ENCODE measurements at regions not wholly inside any gene's neighbourhood (a gene's known extent, or its start where the extent isn't known, plus 50 kb on each side); places are given as distances from the start of the nearest gene placed in this dataset.

DNA sequence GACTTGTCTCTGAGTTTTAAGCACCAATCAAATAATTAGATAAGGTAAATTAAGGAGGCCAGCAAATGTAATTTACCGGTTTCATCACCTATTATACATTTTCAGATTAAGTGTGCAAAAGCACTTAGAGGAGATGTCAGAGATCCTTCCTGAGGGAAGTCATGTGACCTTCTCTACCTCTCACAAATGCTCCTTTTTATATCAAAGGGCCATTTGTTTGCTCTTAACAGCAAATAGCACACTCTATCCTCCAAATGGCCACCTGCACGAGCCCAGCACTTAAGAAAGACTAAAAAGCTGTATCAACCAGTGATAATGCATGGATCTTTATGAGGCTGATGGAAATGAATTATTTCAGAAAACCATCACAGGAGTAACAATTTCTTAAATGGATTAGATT lies 149.4 kb downstream of the ELOVL4 start:
- TF ChIP-seq EP300 (IDR thresholded peaks at IDR 0.05; ENCODE audit: borderline replicate concordance) (no peak), YY1 (IDR thresholded peaks at IDR 0.05; ENCODE audit: low read depth) (no peak), CEBPB (IDR thresholded peaks at IDR 0.05) (no peak)
- TF ChIP-seq, protein P1, sequence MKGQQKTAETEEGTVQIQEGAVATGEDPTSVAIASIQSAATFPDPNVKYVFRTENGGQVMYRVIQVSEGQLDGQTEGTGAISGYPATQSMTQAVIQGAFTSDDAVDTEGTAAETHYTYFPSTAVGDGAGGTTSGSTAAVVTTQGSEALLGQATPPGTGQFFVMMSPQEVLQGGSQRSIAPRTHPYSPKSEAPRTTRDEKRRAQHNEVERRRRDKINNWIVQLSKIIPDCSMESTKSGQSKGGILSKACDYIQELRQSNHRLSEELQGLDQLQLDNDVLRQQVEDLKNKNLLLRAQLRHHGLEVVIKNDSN (IDR thresholded peaks at IDR 0.05), result no peak
- TF ChIP-seq, protein P2, sequence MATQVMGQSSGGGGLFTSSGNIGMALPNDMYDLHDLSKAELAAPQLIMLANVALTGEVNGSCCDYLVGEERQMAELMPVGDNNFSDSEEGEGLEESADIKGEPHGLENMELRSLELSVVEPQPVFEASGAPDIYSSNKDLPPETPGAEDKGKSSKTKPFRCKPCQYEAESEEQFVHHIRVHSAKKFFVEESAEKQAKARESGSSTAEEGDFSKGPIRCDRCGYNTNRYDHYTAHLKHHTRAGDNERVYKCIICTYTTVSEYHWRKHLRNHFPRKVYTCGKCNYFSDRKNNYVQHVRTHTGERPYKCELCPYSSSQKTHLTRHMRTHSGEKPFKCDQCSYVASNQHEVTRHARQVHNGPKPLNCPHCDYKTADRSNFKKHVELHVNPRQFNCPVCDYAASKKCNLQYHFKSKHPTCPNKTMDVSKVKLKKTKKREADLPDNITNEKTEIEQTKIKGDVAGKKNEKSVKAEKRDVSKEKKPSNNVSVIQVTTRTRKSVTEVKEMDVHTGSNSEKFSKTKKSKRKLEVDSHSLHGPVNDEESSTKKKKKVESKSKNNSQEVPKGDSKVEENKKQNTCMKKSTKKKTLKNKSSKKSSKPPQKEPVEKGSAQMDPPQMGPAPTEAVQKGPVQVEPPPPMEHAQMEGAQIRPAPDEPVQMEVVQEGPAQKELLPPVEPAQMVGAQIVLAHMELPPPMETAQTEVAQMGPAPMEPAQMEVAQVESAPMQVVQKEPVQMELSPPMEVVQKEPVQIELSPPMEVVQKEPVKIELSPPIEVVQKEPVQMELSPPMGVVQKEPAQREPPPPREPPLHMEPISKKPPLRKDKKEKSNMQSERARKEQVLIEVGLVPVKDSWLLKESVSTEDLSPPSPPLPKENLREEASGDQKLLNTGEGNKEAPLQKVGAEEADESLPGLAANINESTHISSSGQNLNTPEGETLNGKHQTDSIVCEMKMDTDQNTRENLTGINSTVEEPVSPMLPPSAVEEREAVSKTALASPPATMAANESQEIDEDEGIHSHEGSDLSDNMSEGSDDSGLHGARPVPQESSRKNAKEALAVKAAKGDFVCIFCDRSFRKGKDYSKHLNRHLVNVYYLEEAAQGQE (IDR thresholded peaks at IDR 0.05; ENCODE audit: low read depth), result no peak
- TF ChIP-seq, protein P3, sequence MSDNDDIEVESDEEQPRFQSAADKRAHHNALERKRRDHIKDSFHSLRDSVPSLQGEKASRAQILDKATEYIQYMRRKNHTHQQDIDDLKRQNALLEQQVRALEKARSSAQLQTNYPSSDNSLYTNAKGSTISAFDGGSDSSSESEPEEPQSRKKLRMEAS (IDR thresholded peaks at IDR 0.05), result no peak

DNA sequence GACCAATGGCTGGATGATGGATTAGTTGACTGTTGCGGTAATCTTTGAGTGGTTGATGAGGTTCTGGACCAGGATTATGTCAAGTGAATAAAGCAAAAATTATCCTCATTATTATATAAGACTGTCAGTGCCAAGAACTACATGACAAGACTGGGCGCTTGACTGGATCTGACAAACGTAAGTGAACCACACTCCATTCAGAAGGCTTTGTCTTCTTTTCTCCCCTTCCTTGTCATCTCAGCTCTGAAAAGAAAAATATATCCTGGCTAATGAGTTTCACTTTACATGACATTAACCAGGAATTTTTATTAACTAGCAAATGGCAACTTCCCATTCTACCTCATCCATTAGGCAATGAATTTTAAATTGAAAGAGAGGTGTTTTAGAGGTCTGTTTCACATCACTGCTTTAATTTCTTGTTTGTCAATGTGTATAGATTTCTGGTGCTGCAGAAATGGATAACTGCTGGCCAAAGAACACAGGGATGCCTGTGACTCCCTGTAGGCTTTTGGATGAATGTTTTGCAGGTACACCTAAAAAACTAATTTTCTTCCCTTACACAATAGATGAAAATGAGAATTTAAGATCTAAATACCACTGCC lies 150.1 kb downstream of the ELOVL4 start:
- TF ChIP-seq TCF12 (IDR thresholded peaks at IDR 0.05; ENCODE audit: low read depth) (no peak), EP300 (IDR thresholded peaks at IDR 0.05; ENCODE audit: borderline replicate concordance) (no peak), TAF1 (IDR thresholded peaks at IDR 0.05; ENCODE audit: low read depth) (no peak), ZBTB7A (IDR thresholded peaks at IDR 0.05; ENCODE audit: low read depth) (no peak)
- TF ChIP-seq, protein P3 (IDR thresholded peaks at IDR 0.05), result no peak
- TF ChIP-seq, protein P2 (IDR thresholded peaks at IDR 0.05; ENCODE audit: low read depth), result no peak

DNA sequence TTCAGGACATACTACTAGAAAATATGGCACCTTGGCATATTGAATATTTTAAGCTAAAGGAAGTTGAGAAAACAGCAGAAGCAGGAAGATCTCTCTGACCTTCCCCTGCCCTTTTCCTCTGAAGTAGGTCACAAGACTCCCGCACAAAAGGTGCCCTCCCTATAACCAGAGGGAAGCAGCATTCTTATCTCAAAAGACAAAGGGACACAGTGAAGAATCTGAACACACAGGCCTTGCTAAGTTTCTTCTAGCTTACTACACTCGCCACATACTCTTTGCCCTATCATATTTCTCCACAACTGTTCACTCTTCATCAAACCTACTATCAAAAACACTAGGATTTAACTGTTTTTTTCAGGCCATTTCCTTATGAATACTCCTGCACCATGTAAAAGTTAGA lies 151.2 kb downstream of the ELOVL4 start:
- TF ChIP-seq EGR1 (IDR thresholded peaks at IDR 0.05) (no peak), RAD21 (IDR thresholded peaks at IDR 0.05; ENCODE audit: low read depth) (no peak), TAF1 (IDR thresholded peaks at IDR 0.05; ENCODE audit: low read depth) (no peak), EP300 (IDR thresholded peaks at IDR 0.05; ENCODE audit: borderline replicate concordance) (no peak), NFIC (IDR thresholded peaks at IDR 0.05) (no peak), FOXM1 (IDR thresholded peaks at IDR 0.05; ENCODE audit: borderline replicate concordance, low read depth) (no peak), YY1 (IDR thresholded peaks at IDR 0.05; ENCODE audit: low read depth) (no peak), TCF12 (IDR thresholded peaks at IDR 0.05; ENCODE audit: low read depth) (no peak), CEBPB (IDR thresholded peaks at IDR 0.05) (no peak), ZBTB7A (IDR thresholded peaks at IDR 0.05; ENCODE audit: low read depth) (no peak), TEAD4 (IDR thresholded peaks at IDR 0.05) (no peak), CREB1 (IDR thresholded peaks at IDR 0.05; ENCODE audit: low read depth) (no peak)
- TF ChIP-seq, protein P2 (IDR thresholded peaks at IDR 0.05; ENCODE audit: low read depth), result no peak
- TF ChIP-seq, protein P1 (IDR thresholded peaks at IDR 0.05), result no peak

DNA sequence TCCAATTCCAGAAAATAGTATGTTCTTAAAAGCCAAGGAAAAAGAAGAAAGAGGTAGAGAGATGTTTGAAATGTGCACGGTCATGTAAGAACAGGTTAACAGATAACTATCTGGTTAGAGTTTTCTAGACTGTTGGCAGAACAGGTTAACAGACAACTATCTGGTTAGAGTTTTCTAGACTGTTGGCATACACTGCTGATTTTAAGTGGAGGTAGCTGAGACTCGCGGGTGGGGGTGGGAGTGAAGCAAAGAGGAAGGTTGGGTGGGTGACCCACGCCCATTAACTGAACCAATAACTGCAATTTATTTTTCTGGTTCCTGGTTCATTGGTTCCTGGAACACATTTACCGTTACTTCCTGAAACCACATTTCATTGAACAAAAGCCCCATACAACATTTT lies 157.5 kb downstream of the ELOVL4 start:
- TF ChIP-seq CEBPB (IDR thresholded peaks at IDR 0.05), result no peak
- TF ChIP-seq TEAD4 (IDR thresholded peaks at IDR 0.05), result no peak
- TF ChIP-seq NFIC (IDR thresholded peaks at IDR 0.05), result no peak
- TF ChIP-seq TAF1 (IDR thresholded peaks at IDR 0.05; ENCODE audit: low read depth), result no peak
- TF ChIP-seq FOXM1 (IDR thresholded peaks at IDR 0.05; ENCODE audit: borderline replicate concordance, low read depth), result no peak
- TF ChIP-seq EGR1 (IDR thresholded peaks at IDR 0.05), result no peak
- TF ChIP-seq, protein P3 (IDR thresholded peaks at IDR 0.05), result no peak
- no peak for TF ChIP-seq RAD21 (IDR thresholded peaks at IDR 0.05; ENCODE audit: low read depth)
- TF ChIP-seq TCF12 (IDR thresholded peaks at IDR 0.05; ENCODE audit: low read depth), result no peak
- TF ChIP-seq, protein P2 (IDR thresholded peaks at IDR 0.05; ENCODE audit: low read depth), result no peak
- TF ChIP-seq YY1 (IDR thresholded peaks at IDR 0.05; ENCODE audit: low read depth), result no peak
- no peak for TF ChIP-seq CREB1 (IDR thresholded peaks at IDR 0.05; ENCODE audit: low read depth)
- no peak for TF ChIP-seq ZBTB7A (IDR thresholded peaks at IDR 0.05; ENCODE audit: low read depth)
- no peak for TF ChIP-seq EP300 (IDR thresholded peaks at IDR 0.05; ENCODE audit: borderline replicate concordance)

All from Ishikawa (cell line).